Prostate gland (tissue), 2 donors: ENCODE measurements at regions not wholly inside any gene's neighbourhood (a gene's known extent, or its start where the extent isn't known, plus 50 kb on each side); places are given as distances from the start of the nearest gene placed in this dataset.

Experiments
- DNase-seq: peaks from one replicate; pipeline ENCODE4 v3.0.0-alpha.2; 2019; ENCODE audit warnings: low spot score
- H3K27ac ChIP-seq, 2 donors: fragments of 200-600 bp; sonication (generic); 2 replicates each; pipeline ENCODE4 v1.5.1; 2017 to 2019
- H3K27me3 ChIP-seq: fragments of 200-600 bp; sonication (generic); replicated peaks from 2 replicates; pipeline ENCODE4 v1.5.1; 2019; ENCODE audit not compliant: insufficient read depth
- H3K36me3 ChIP-seq, 2 donors: fragments of 200-600 bp; sonication (generic); 1 replicate in 1 of 2; 2 replicates in 1 of 2; pipeline versions ENCODE4 v1.5.1 to v1.8.1; 2017 to 2019
- H3K4me1 ChIP-seq: fragments of 200-600 bp; sonication (generic); replicated peaks from 2 replicates; pipeline ENCODE4 v1.5.1; 2019
- H3K4me3 ChIP-seq, 2 donors: fragments of 200-600 bp; sonication (generic); 2 replicates each; pipeline ENCODE4 v1.5.1; 2017 to 2019
- H3K9me3 ChIP-seq: fragments of 200-600 bp; sonication (generic); 2 replicates; pipeline ENCODE4 v1.5.1; 2017
- CTCF ChIP-seq, 4 experiments: fragments of 200-600 bp in 2 of 4; fragments of 450-650 bp in 2 of 4; sonication (generic) in 2 of 4; IDR thresholded peaks; 1 replicate in 3 of 4; 2 replicates in 1 of 4; pipeline ENCODE4 v1.5.1; 2016 to 2019; ENCODE audit warnings: antibody characterized with exemption in 4 of 4, mild to moderate bottlenecking in 2 of 4, moderate library complexity in 2 of 4
- POLR2A ChIP-seq: fragments of 450-650 bp; IDR thresholded peaks from one replicate; pipeline ENCODE4 v1.6.1; 2016; ENCODE audit warnings: antibody characterized with exemption, mild to moderate bottlenecking
- POLR2AphosphoS5 ChIP-seq: sonication (generic); formaldehyde crosslinking; IDR thresholded peaks from one replicate; pipeline ENCODE4 v1.6.1; 2017; ENCODE audit warnings: antibody characterized with exemption
- WGBS: methylation state at CpG from one replicate; pipeline ENCODE4 v1.1.5; 2018; 5-methylcytosine and 5-hydroxymethylcytosine counted together
- intact Hi-C: fragments of 100-400 bp; cut with DNase I; formaldehyde crosslinking; loops from one replicate; pipeline ENCODE4 v1.14.2; 2022

DNA sequence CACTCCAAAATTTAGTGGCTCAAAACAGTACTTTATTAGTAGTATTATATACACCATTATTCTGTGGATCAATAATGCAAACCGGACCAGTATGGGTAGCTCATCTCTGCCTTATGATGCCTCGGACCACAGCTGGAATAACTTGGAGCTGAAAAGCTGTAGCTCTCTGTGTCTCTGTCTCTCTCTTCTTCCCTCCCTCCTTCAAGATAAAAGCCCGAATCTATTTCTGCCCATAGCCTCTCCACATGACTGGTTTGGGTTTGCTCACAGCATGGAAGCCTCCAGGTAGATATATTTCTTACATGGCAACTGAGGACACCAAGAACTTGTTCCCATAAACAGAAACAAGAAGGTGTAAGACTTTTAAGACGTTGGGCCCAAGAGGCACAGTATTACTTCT is 147.5 kb upstream of the TBCA start:
- Histone ChIP-seq H3K9me3 (no peaks in the 10 kb centered on the region), H3K27ac (no peak overlapping the region), H3K4me1 (no peaks in the 10 kb centered on the region), H3K4me3 (no peak overlapping the region), H3K36me3 (no peaks in the 10 kb centered on the region), H3K27me3 (peaks cover 2% of the 10 kb centered on the region)
- TF ChIP-seq POLR2AphosphoS5 (no peak), POLR2A (no peak), CTCF (IDR thresholded peaks at IDR 0.05) (no peak)
- no peak for DNase-seq
- 73% methylated on average over 4 of the region's 4 CpGs for WGBS
- intact Hi-C loops = no loop called here

- no peaks in the 10 kb centered on the region for H3K36me3 ChIP-seq
- WGBS = 85% methylated on average over 4 of the region's 4 CpGs
- no peak for DNase-seq
- H3K27me3 ChIP-seq = peaks cover 2% of the 10 kb centered on the region
- H3K9me3 ChIP-seq = no peaks in the 10 kb centered on the region
- no peak overlapping the region for H3K27ac ChIP-seq
- H3K4me1 ChIP-seq = no peaks in the 10 kb centered on the region
- intact Hi-C loops = no loop called here
- TF ChIP-seq CTCF (IDR thresholded peaks at IDR 0.05) (no peak), POLR2AphosphoS5 (no peak), POLR2A (no peak)
- H3K4me3 ChIP-seq = no peak overlapping the region
Observed at GRCh38 chr5:77921094-77921768, 145.1 kb upstream of the TBCA start.

DNA sequence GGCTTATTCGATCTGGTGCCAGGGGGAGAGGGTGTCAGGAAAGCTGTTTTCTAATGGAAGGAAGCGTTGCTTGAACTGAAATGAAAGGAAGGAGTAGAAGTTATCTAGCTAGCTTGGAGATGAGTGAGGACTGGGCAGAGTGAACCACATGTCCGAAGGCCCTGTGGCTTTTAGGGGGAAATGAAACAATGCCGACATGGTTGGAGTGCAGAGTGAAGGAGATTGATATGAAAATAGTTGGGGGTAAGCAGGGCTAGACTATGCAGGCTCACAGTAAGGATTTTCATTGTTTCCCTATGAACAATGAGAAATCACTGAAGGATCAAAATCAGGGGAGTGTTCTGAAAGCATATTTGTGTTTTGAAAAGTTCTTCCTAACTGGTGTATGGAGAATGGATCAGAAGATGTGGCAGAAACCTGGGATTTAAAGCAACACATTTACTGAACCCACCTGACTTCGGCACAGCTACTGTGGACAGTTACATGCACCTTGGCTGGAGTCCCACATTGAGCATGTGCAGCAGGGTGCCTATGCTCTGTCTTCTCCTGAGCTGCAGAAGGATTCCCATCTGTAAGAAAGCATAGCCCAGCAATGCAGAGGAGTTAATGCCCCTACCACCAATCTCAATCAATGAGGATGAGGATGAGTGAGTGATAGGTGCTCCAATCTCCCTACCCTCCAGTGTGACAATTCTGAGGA is 144.4 kb upstream of the TBCA start:
- no peak overlapping the region for H3K4me3 ChIP-seq
- TF ChIP-seq POLR2A = no peak
- TF ChIP-seq CTCF (IDR thresholded peaks at IDR 0.05) = no peak
- no peak for TF ChIP-seq POLR2AphosphoS5
- WGBS = 74% methylated on average over 5 of the region's 5 CpGs
- DNase-seq = no peak
- no peaks in the 10 kb centered on the region for H3K4me1 ChIP-seq
- H3K36me3 ChIP-seq = no peaks in the 10 kb centered on the region
- H3K9me3 ChIP-seq = no peaks in the 10 kb centered on the region
- intact Hi-C loops = no loop called here
- no peak overlapping the region for H3K27ac ChIP-seq
- no peaks in the 10 kb centered on the region for H3K27me3 ChIP-seq

DNA sequence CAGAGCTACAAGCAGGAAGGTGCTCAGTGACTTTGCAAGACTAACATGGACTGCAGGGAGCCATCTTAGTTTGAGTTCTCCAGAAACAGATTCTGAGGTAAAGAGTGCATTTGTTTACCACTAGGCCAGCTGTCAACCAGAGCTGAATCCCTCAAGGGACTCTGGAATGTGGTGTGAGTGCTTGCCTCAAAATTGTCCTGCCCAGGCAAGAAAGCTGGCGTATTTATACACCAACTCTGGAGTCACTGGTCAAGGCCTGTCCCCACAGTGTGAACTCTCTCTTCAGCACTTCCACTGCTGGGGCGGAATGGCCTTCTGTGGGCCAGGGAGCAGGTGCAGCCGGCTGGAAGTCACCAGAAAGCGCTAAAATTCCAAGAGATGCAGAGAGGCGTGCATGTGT is 139.2 kb upstream of the TBCA start:
- H3K9me3 ChIP-seq = no peaks in the 10 kb centered on the region
- whole genome bisulfite sequencing = 89% methylated on average over 5 of the region's 5 CpGs
- H3K4me1 ChIP-seq = no peaks in the 10 kb centered on the region
- H3K36me3 ChIP-seq = no peaks in the 10 kb centered on the region
- TF ChIP-seq CTCF (IDR thresholded peaks at IDR 0.05) = no peak
- TF ChIP-seq POLR2AphosphoS5 = no peak
- TF ChIP-seq POLR2A = no peak
- no peak overlapping the region for H3K4me3 ChIP-seq
- DNase-seq = no peak
- H3K27me3 ChIP-seq = peaks cover 3% of the 10 kb centered on the region
- H3K27ac ChIP-seq = no peak overlapping the region
- intact Hi-C loops = no loop called here

- H3K4me1 ChIP-seq = no peaks in the 10 kb centered on the region
- intact Hi-C loops = no loop called here
- no peak for DNase-seq
- peaks cover 3% of the 10 kb centered on the region for H3K27me3 ChIP-seq
- H3K4me3 ChIP-seq = no peak overlapping the region
- no peak overlapping the region for H3K27ac ChIP-seq
- no peaks in the 10 kb centered on the region for H3K36me3 ChIP-seq
- 67% methylated on average over 6 of the region's 6 CpGs for WGBS
- H3K9me3 ChIP-seq = no peaks in the 10 kb centered on the region
- no peak for TF ChIP-seq CTCF (IDR thresholded peaks at IDR 0.05)
- no peak for TF ChIP-seq POLR2AphosphoS5
- no peak for TF ChIP-seq POLR2A
Observed at GRCh38 chr5:77912721-77913120, 136.6 kb upstream of the TBCA start.
